Panc1 (cell line): ENCODE measurements at regions not wholly inside any gene's neighbourhood (a gene's known extent, or its start where the extent isn't known, plus 50 kb on each side); places are given as distances from the start of the nearest gene placed in this dataset.

Experiments
- ATAC-seq: fragments of 200-7000 bp; cut with Tn5 transposase; 2 replicates; pipeline ENCODE4 v1.9.1; 2020; ENCODE audit warnings: mild to moderate bottlenecking, moderate library complexity
- BruUV-seq: library from RNA; stranded (reverse); fragments of 400-500 nt; replicated peaks from 2 replicates; lab custom pipeline; 2021; lab: Mats Ljungman, UMichigan
- CTCF ChIA-PET: fragments of 300-600 bp; sonication (Branson Sonifier 250); formaldehyde crosslinking; loops from one replicate; lab custom pipeline; 2022; ENCODE audit warnings: antibody characterized with exemption; lab: Charles Lee
- POLR2A ChIA-PET: fragments of 300-600 bp; sonication (Branson Sonifier 250); formaldehyde crosslinking; loops from one replicate; lab custom pipeline; 2022; ENCODE audit warnings: antibody characterized with exemption; lab: Charles Lee
- DNase-seq: peaks from one replicate; pipeline ENCODE4 v3.0.0-alpha.2; 2010; ENCODE audit warnings: low read depth, low spot score
- H3K27ac ChIP-seq: 2 replicates; pipeline ENCODE4 v1.5.1; 2011; ENCODE audit warnings: mild to moderate bottlenecking, low read length, inconsistent platforms
- H3K27me3 ChIP-seq: fragments of 200-500 bp; sonication (Bioruptor generic); 2 replicates; pipeline ENCODE4 v1.6.0; 2014; ENCODE audit warnings: low read length, inconsistent platforms; ENCODE audit not compliant: control insufficient read depth, insufficient read depth
- H3K36me3 ChIP-seq: fragments of 200-500 bp; sonication (Bioruptor generic); 2 replicates; pipeline ENCODE4 v1.5.1; 2014; ENCODE audit warnings: inconsistent platforms, mild to moderate bottlenecking, low read length, moderate library complexity; ENCODE audit not compliant: control insufficient read depth, insufficient read depth
- H3K4me1 ChIP-seq: 2 replicates; pipeline ENCODE4 v1.5.1; 2011; ENCODE audit warnings: inconsistent platforms, mild to moderate bottlenecking, low read length, moderate library complexity; ENCODE audit not compliant: control insufficient read depth, insufficient read depth
- H3K4me3 ChIP-seq, 2 experiments: 2 replicates each; pipeline ENCODE4 v1.5.1; 2011 to 2012; ENCODE audit warnings: low read depth in 2 of 2, low read length in 2 of 2, mild to moderate bottlenecking in 2 of 2, inconsistent platforms in 1 of 2, moderate library complexity in 1 of 2
- H3K9me3 ChIP-seq: fragments of 200-500 bp; sonication (Bioruptor generic); 2 replicates; pipeline ENCODE4 v1.5.1; 2014; ENCODE audit warnings: low read depth, mild to moderate bottlenecking, inconsistent platforms, low read length, moderate library complexity; ENCODE audit not compliant: control insufficient read depth, insufficient read depth
- CTCF ChIP-seq: fragments of 450-650 bp; IDR thresholded peaks from 2 replicates; pipeline ENCODE4 v1.5.1; 2017; ENCODE audit warnings: mild to moderate bottlenecking
- POLR2AphosphoS5 ChIP-seq: IDR thresholded peaks from 2 replicates; pipeline ENCODE4 v1.6.1; 2012; ENCODE audit warnings: mild to moderate bottlenecking, low read depth, low read length, moderate library complexity
- REST ChIP-seq, 2 experiments: IDR thresholded peaks; 2 replicates each; pipeline ENCODE4 v1.6.1; 2011 to 2012; ENCODE audit warnings: low read depth in 2 of 2, control low read depth in 1 of 2, low read length in 1 of 2, mild to moderate bottlenecking in 1 of 2, moderate library complexity in 1 of 2; ENCODE audit not compliant: insufficient read depth in 1 of 2
- SIN3A ChIP-seq: IDR thresholded peaks from 2 replicates; pipeline ENCODE4 v1.6.1; 2012; ENCODE audit warnings: low read depth, mild to moderate bottlenecking, low read length, moderate library complexity, borderline replicate concordance; ENCODE audit not compliant: insufficient read depth
- TCF7L2 ChIP-seq: IDR thresholded peaks from 2 replicates; pipeline ENCODE4 v1.6.1; 2011; ENCODE audit warnings: mild to moderate bottlenecking, low read depth, low read length, inconsistent platforms
- in situ Hi-C: cut with HindIII; loops from 2 replicates; pipeline ENCODE4 v1.10.0; 2016; ENCODE audit warnings: low sequenced_read_pairs, low pct_unique_long_range_greater_than_20kb
- intact Hi-C: fragments of 100-400 bp; cut with micrococcal nuclease; formaldehyde crosslinking; loops from one replicate; pipeline ENCODE4 v1.10.0; 2022; ENCODE audit not compliant: unreplicated experiment

DNA sequence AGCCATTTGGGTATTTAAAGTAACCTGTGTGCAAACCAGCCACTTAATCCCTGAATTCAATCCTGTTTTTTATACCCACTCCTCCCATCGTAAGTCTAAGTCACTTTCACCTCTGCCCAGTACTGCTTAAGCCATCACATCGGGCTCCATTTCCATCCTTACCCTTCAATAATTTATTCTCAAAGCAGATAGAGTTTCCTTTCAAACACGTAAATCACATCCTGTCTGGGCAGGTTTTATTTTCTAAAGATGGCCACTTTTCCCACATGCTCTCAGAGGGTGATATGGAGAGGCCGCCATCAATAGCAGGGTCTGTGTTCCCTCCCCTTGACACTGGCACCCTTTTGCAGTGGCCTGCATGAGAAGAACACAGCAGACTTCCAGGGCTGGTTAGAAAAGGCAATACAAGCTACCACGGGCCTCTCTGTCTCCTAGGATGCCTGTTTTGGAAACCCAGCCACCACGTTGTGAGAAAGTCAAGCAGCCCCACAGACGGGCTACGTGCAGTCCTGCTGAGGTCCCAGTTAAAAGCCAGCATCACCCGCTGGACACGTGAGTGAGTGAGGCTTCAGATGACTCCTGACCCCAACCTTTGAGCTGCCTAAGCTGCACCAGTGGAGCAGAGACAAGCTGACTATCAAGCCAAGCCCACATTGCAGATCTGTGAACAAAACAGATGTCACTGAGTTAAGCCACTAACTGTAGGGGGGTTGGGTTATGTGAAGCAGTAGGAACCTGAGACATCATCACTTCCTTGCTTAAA lies 241.8 kb upstream of the SLCO3A1 start:
- BruUV-seq = no TSS peak
- Histone ChIP-seq H3K4me3 (no peak overlapping the region), H3K36me3 (no peaks in the 10 kb centered on the region), H3K27ac (no peak overlapping the region), H3K9me3 (no peaks in the 10 kb centered on the region), H3K27me3 (no peaks in the 10 kb centered on the region), H3K4me1 (no peaks in the 10 kb centered on the region)
- in situ Hi-C loops (no loop called here), intact Hi-C loops (no loop called here)
- TF ChIP-seq REST (IDR thresholded peaks at IDR 0.05; ENCODE audit: insufficient read depth in 1 of 2, low read depth in 2 of 2, low read length in 1 of 2) = no peak
- no peak for TF ChIP-seq CTCF
- no peak for TF ChIP-seq POLR2AphosphoS5
- TF ChIP-seq SIN3A = no peak
- TF ChIP-seq TCF7L2 = no peak
- DNase-seq (no peak), ATAC-seq (no peak)
- CTCF ChIA-PET = no interaction called here
- POLR2A ChIA-PET = no interaction called here

DNA sequence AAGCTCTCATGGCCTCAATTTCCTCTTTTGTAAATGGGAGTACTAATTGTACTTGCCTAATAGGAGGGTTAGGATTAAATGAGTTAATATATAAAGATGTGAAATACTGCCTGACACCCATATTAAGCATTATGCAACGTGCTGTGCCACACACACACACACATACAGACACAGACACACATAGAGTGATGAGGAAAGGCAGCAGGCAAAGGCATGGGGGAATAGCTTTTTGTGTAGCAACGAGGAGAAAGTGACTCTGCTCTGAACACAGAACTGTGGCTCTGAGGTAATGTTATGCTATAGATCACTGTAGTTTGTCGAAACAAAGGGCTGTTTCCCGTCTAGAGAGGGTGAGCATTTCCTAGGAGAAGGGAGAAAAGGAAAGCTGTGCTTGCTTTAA lies 233.3 kb upstream of the SLCO3A1 start:
- no peak for ATAC-seq
- no peaks in the 10 kb centered on the region for H3K36me3 ChIP-seq
- CTCF ChIA-PET = interaction anchor here (0.7 kb wide), 1 partner anchor 1656 kb away, joined by 3 read pairs; no protein-coding TSS in a partner anchor
- DNase-seq = no peak
- H3K27ac ChIP-seq = no peak overlapping the region
- no peaks in the 10 kb centered on the region for H3K27me3 ChIP-seq
- POLR2A ChIA-PET = interaction anchor here (0.6 kb wide), 2 partner anchors 229 to 316 kb away, joined by 9 to 11 read pairs; no protein-coding TSS in a partner anchor
- in situ Hi-C loops (no loop called here), intact Hi-C loops (no loop called here)
- no TSS peak for BruUV-seq
- no peak for TF ChIP-seq SIN3A
- TF ChIP-seq TCF7L2 = no peak
- TF ChIP-seq REST (IDR thresholded peaks at IDR 0.05; ENCODE audit: insufficient read depth in 1 of 2, low read depth in 2 of 2, low read length in 1 of 2) = no peak
- no peak for TF ChIP-seq POLR2AphosphoS5
- no peak for TF ChIP-seq CTCF
- no peaks in the 10 kb centered on the region for H3K9me3 ChIP-seq
- no peaks in the 10 kb centered on the region for H3K4me1 ChIP-seq
- no peak overlapping the region for H3K4me3 ChIP-seq
